ENCODE measurements at regions not wholly inside any gene's neighbourhood (a gene's known extent, or its start where the extent isn't known, plus 50 kb on each side); places are given as distances from the start of the nearest gene placed in this dataset.

DNA sequence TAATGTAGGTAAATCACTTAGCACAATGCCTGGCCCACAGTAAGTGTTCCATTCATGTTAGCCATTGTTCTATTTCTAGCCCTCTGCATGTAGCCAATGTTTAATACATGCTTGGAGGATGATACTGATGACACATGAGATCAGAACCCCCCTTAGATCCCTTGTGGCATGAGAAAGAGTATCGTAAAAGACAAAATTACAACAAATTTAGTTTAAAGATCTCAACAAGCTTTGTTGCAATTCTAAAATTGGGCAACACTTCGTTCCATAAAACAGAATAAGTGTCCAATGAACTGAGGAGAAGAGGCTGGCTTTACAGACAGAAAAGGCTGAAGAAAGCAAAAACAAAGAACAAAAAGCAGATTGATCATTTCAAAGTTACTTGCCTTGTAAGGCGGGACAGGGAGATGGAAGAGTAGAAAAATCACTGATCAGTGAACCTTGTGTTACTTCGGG is 148.7 kb upstream of the SLC1A4 start:
- no peaks in the 10 kb centered on the region for H3K36me3 ChIP-seq
- no peak for DNase-seq (ENCODE audit: low spot score in 2 of 2)
- 68% methylated on average over 4 of the region's 4 CpGs for WGBS
- TF ChIP-seq, protein P1, sequence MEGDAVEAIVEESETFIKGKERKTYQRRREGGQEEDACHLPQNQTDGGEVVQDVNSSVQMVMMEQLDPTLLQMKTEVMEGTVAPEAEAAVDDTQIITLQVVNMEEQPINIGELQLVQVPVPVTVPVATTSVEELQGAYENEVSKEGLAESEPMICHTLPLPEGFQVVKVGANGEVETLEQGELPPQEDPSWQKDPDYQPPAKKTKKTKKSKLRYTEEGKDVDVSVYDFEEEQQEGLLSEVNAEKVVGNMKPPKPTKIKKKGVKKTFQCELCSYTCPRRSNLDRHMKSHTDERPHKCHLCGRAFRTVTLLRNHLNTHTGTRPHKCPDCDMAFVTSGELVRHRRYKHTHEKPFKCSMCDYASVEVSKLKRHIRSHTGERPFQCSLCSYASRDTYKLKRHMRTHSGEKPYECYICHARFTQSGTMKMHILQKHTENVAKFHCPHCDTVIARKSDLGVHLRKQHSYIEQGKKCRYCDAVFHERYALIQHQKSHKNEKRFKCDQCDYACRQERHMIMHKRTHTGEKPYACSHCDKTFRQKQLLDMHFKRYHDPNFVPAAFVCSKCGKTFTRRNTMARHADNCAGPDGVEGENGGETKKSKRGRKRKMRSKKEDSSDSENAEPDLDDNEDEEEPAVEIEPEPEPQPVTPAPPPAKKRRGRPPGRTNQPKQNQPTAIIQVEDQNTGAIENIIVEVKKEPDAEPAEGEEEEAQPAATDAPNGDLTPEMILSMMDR (IDR thresholded peaks at IDR 0.05) = no peak
- TF ChIP-seq POLR2AphosphoS5 (IDR thresholded peaks at IDR 0.05) (no peak), EP300 (IDR thresholded peaks at IDR 0.05) (no peak), POLR2A (IDR thresholded peaks at IDR 0.05) (no peak)
- peak overlapping the region; percentile 51 for H3K27ac ChIP-seq
- peaks cover 25% of the 10 kb centered on the region for H3K4me1 ChIP-seq
- H3K4me3 ChIP-seq = no peak overlapping the region
- no peaks in the 10 kb centered on the region for H3K9me3 ChIP-seq
- no peaks in the 10 kb centered on the region for H3K27me3 ChIP-seq

DNA sequence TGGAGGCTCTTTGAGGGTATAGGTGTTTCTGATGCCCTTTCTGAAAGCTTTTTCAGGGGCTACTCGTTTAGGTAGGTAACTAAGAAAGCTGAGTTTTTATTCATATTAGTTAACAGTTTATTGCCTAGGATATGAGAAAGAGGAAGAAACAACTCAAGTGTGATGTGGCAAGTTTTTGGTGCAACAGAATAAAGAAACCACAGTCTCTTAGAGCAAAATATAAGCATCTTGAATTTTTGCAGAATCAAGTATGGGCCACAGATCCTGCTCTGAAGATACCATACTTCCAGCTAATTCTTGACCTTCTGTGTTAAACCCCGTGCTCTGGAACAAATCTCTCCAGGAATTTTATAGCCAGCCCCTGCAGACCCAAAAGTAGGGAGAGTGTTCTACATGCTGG is 147.7 kb upstream of the SLC1A4 start:
- no peak for DNase-seq (ENCODE audit: low spot score in 2 of 2)
- H3K4me1 ChIP-seq = peaks cover 33% of the 10 kb centered on the region
- H3K27me3 ChIP-seq = no peaks in the 10 kb centered on the region
- TF ChIP-seq POLR2AphosphoS5 (IDR thresholded peaks at IDR 0.05) = no peak
- TF ChIP-seq POLR2A (IDR thresholded peaks at IDR 0.05) = no peak
- TF ChIP-seq EP300 (IDR thresholded peaks at IDR 0.05) = no peak
- TF ChIP-seq, protein P1 (IDR thresholded peaks at IDR 0.05) = no peak
- H3K36me3 ChIP-seq = no peaks in the 10 kb centered on the region
- H3K4me3 ChIP-seq = no peak overlapping the region
- H3K27ac ChIP-seq = no peak overlapping the region
- 58% methylated on average over 2 of the region's 2 CpGs for WGBS
- no peaks in the 10 kb centered on the region for H3K9me3 ChIP-seq

DNA sequence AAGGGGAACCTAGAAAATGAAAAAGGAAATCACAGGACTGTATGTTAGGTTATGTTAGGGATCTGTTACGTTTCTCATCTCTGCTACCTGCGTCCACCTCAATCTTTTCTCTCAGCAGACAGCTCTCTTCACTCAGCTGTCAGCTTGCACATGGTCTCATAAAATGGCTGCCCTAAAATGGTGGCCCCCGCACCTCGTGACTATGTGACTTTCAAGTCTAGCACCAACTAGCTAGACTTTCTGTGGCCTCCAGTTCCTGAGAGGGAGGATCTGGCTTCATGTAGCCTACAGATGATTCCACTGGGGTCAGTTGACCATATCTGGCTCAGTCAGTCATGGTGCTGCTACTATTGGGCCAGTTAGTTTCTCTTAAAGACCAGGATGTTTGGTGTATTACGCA is 147.2 kb upstream of the SLC1A4 start:
- H3K27ac ChIP-seq = no peak overlapping the region
- H3K4me3 ChIP-seq = no peak overlapping the region
- DNase-seq (ENCODE audit: low spot score in 2 of 2) = peak in 1 of 2 donors; percentile 40
- H3K27me3 ChIP-seq = no peaks in the 10 kb centered on the region
- no peak for TF ChIP-seq POLR2A (IDR thresholded peaks at IDR 0.05)
- WGBS = 90% methylated on average over 5 of the region's 5 CpGs
- H3K9me3 ChIP-seq = no peaks in the 10 kb centered on the region
- H3K4me1 ChIP-seq = peaks cover 33% of the 10 kb centered on the region
- H3K36me3 ChIP-seq = no peaks in the 10 kb centered on the region

DNA sequence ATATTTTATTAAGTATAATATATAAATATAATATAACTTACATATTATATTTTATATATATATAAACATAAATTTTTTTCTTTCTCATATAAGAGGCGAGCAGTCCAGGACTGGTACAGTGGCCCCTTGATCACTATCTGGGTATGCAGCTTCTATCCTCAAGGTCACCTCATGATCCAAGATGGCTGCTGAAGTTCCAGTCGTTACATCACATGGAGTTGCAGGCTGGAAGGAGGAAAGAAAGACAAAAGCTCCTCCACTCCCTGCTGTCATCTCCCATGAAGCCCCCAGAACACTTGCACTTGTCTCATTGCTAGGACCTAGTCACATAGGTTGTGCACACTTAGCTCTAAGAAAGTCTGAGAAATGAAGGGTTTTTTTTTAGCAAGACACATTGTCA is 145.1 kb upstream of the SLC1A4 start:
- Histone ChIP-seq H3K27me3 (no peaks in the 10 kb centered on the region), H3K4me3 (no peak overlapping the region), H3K27ac (no peak overlapping the region), H3K9me3 (no peaks in the 10 kb centered on the region), H3K36me3 (no peaks in the 10 kb centered on the region), H3K4me1 (peaks cover 25% of the 10 kb centered on the region)
- WGBS = 93% methylated on average over 2 of the region's 2 CpGs
- TF ChIP-seq POLR2A (IDR thresholded peaks at IDR 0.05) = no peak
- TF ChIP-seq POLR2AphosphoS5 (IDR thresholded peaks at IDR 0.05) = no peak
- TF ChIP-seq EP300 (IDR thresholded peaks at IDR 0.05) = no peak
- TF ChIP-seq, protein P1 (IDR thresholded peaks at IDR 0.05) = no peak
- DNase-seq (ENCODE audit: low spot score in 2 of 2) = peak in 1 of 2 donors; percentile 9

DNA sequence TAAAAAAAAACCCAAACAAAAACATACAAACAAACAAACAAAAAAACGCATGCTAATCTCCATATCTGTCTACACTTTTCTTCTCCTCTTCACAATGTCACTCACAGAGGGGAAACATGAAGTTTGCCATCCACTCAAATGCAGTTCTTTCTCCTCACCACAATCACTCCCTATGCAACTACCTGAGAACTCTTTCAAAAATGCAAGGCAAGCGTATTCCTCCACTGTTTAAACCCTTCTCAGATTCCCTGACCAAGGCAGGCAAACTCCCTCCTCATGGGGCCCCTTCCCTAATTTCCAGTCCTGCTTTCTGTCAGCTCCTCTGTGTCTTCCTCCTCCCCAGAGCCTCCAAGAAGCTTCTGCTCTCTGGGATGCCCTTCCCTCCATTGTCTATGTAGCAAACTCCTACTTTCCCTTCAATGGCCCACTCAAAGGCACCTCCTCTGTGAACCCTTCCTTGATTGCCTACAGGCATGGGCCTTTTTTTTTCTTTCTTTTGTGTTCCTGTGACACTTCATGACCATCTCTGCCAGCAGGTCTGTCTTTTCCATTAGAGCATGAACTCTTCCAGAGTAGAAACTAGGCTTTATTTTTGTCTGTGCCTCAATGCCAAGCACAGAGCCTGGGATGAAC is 143.8 kb upstream of the SLC1A4 start:
- Histone ChIP-seq H3K9me3 (no peaks in the 10 kb centered on the region), H3K27me3 (no peaks in the 10 kb centered on the region), H3K4me1 (peaks cover 18% of the 10 kb centered on the region), H3K27ac (no peak overlapping the region), H3K36me3 (no peaks in the 10 kb centered on the region), H3K4me3 (no peak overlapping the region)
- DNase-seq (ENCODE audit: low spot score in 2 of 2) = peak in 1 of 2 donors; percentile 40
- 97% methylated on average over 2 of the region's 2 CpGs for WGBS
- no peak for TF ChIP-seq EP300 (IDR thresholded peaks at IDR 0.05)
- TF ChIP-seq POLR2AphosphoS5 (IDR thresholded peaks at IDR 0.05) = no peak
- no peak for TF ChIP-seq POLR2A (IDR thresholded peaks at IDR 0.05)
- TF ChIP-seq, protein P1 (IDR thresholded peaks at IDR 0.05) = no peak

DNA sequence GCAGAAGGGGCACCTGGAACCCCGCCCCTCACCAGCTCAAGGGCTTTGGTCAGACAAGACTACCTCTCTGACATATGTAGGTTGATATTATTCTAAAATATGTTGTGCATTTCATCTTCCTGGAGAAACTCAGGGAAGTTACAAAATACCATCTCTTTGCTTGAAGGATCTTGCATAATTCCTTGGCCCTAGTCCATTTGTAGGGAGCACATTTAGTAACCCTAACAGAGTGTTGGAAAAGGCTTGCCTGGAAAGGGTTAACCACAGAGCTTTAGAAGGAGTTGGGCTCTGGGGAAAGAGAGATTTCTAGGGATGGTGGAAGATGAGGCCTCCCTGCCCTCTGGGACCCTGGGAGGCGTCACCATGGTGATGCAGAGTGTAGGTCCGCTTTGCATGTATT is 143.0 kb upstream of the SLC1A4 start:
- Histone ChIP-seq H3K36me3 (no peaks in the 10 kb centered on the region), H3K27ac (no peak overlapping the region), H3K27me3 (no peaks in the 10 kb centered on the region), H3K9me3 (no peaks in the 10 kb centered on the region), H3K4me3 (no peak overlapping the region), H3K4me1 (peaks cover 14% of the 10 kb centered on the region)
- TF ChIP-seq, protein P1 (IDR thresholded peaks at IDR 0.05) = no peak
- TF ChIP-seq POLR2AphosphoS5 (IDR thresholded peaks at IDR 0.05) (no peak), EP300 (IDR thresholded peaks at IDR 0.05) (no peak)
- 87% methylated on average over 3 of the region's 3 CpGs for WGBS
- peak; percentile 38 to 46 for DNase-seq (ENCODE audit: low spot score in 2 of 2)
